HG02884 (cell line): ENCODE measurements at regions not wholly inside any gene's neighbourhood (a gene's known extent, or its start where the extent isn't known, plus 50 kb on each side); places are given as distances from the start of the nearest gene placed in this dataset.
"Not testable (repeated sequence)": the region's sequence is repeated elsewhere in the genome, so short reads cannot be mapped to it uniquely, and the experiment has no call there.

Source experiments
- ATAC-seq: cut with Tn5 transposase; IDR thresholded peaks from one replicate; pipeline ENCODE4 v1.9.1; 2021; ENCODE audit warnings: mild to moderate bottlenecking, moderate library complexity; ENCODE audit not compliant: unreplicated experiment

- no peak for ATAC-seq
Observed at GRCh38 chrY:7417946-7418345, 506.4 kb upstream of the AMELY start.

GRCh38 chrY:7416406-7416805, 504.9 kb upstream of the AMELY start:
- ATAC-seq: no peak

GRCh38 chrY:7415157-7415633, 503.6 kb upstream of the AMELY start:
- no peak for ATAC-seq

GRCh38 chrY:7390056-7390455, 478.5 kb upstream of the AMELY start:
- ATAC-seq: no peak

- no peak for ATAC-seq
Observed at GRCh38 chrY:7382988-7383387, 471.4 kb upstream of the AMELY start.

- no peak for ATAC-seq
Observed at GRCh38 chrY:7377091-7377490, 465.5 kb upstream of the AMELY start.

GRCh38 chrY:7374485-7374884, 462.9 kb upstream of the AMELY start:
- ATAC-seq: not testable (repeated sequence)

- ATAC-seq: not testable (repeated sequence)
Observed at GRCh38 chrY:7371953-7372352, 460.4 kb upstream of the AMELY start.

GRCh38 chrY:7371026-7371425, 459.5 kb upstream of the AMELY start:
- not testable (repeated sequence) for ATAC-seq

- peak; percentile 63 for ATAC-seq
Observed at GRCh38 chrY:7359520-7359919, 448.0 kb upstream of the AMELY start.

GRCh38 chrY:7358103-7358752, 446.7 kb upstream of the AMELY start:
- ATAC-seq: no peak

GRCh38 chrY:7355891-7356290, 444.3 kb upstream of the AMELY start:
- ATAC-seq: not testable (repeated sequence)

GRCh38 chrY:7344661-7345060, 433.1 kb upstream of the AMELY start:
- no peak for ATAC-seq

GRCh38 chrY:7343261-7343660, 431.7 kb upstream of the AMELY start:
- no peak for ATAC-seq

GRCh38 chrY:7342732-7343131, 431.2 kb upstream of the AMELY start:
- not testable (repeated sequence) for ATAC-seq

- ATAC-seq: no peak
Observed at GRCh38 chrY:7339391-7340087, 428.0 kb upstream of the AMELY start.

GRCh38 chrY:7336023-7336873, 424.7 kb upstream of the AMELY start:
- no peak for ATAC-seq

- no peak for ATAC-seq
Observed at GRCh38 chrY:7334449-7334848, 422.9 kb upstream of the AMELY start.

GRCh38 chrY:7326296-7327246, 415.0 kb upstream of the AMELY start:
- ATAC-seq: no peak

GRCh38 chrY:7325531-7325930, 414.0 kb upstream of the AMELY start:
- ATAC-seq: no peak
